Psoas muscle (tissue), 7 donors: ENCODE measurements at regions not wholly inside any gene's neighbourhood (a gene's known extent, or its start where the extent isn't known, plus 50 kb on each side); places are given as distances from the start of the nearest gene placed in this dataset.

Experiments used
- ATAC-seq, 4 donors: fragments of 200-7000 bp; cut with Tn5 transposase; one replicate each; pipeline ENCODE4 v1.9.1; 2020; ENCODE audit warnings: moderate library complexity in 3 of 4, mild to moderate bottlenecking in 2 of 4
- DNase-seq, 2 donors: peaks; one replicate each; pipeline ENCODE4 v3.0.0-alpha.2; 2020
- H3K27ac ChIP-seq: fragments of 200-600 bp; one replicate; pipeline ENCODE4 v1.8.0; 2022
- H3K27me3 ChIP-seq, 3 donors: fragments of 200-600 bp in 1 of 3; one replicate each; pipeline versions ENCODE4 v1.6.1 to v1.8.0; 2013 to 2022; ENCODE audit warnings: low read length in 2 of 3, mild to moderate bottlenecking in 2 of 3, moderate library complexity in 1 of 3; ENCODE audit not compliant: insufficient read depth in 3 of 3
- H3K36me3 ChIP-seq, 2 donors: fragments of 200-600 bp in 1 of 2; one replicate each; pipeline versions ENCODE4 v1.6.1 to v1.8.0; 2013 to 2022; ENCODE audit warnings: low read depth in 1 of 2, mild to moderate bottlenecking in 1 of 2, moderate library complexity in 1 of 2; ENCODE audit not compliant: insufficient read depth in 1 of 2
- H3K4me1 ChIP-seq: fragments of 200-600 bp; one replicate; pipeline ENCODE4 v1.8.0; 2022
- H3K4me3 ChIP-seq: fragments of 200-600 bp; one replicate; pipeline ENCODE4 v1.8.0; 2022; ENCODE audit warnings: mild to moderate bottlenecking
- H3K9me3 ChIP-seq: fragments of 200-600 bp; one replicate; pipeline ENCODE4 v1.8.0; 2022
- CTCF ChIP-seq: fragments of 200-600 bp; IDR thresholded peaks from one replicate; pipeline ENCODE4 v1.8.0; 2022; ENCODE audit warnings: antibody characterized with exemption
- WGBS, 3 donors: extraction: QIAGEN DNeasy Blood & Tissue Kit; methylation state at CpG; one replicate each; pipeline versions ENCODE4 v1.1.6 to v1.1.7; 2013; 5-methylcytosine and 5-hydroxymethylcytosine counted together
- intact Hi-C, 2 donors: fragments of 100-400 bp; cut with DNase I; formaldehyde crosslinking; loops; one replicate each; pipeline versions ENCODE4 v1.11.0 to v1.14.2; 2022
- donor health status: healthy with polysubstance abuse.
- donor health status: DM: no; HTN: no; CAD: no; lungs with moderate emphysema.
- donor health status: Bipolar disorder and iron deficiency.
- donor health status: healthy.
- donor health status: DM: yes; HTN: yes; CAD: no.
- donor health status: DM: no; HTN: no; CAD: no.
- donor health status: DM: yes; HTN: yes; CAD: no.

- no peaks in the 10 kb centered on the region for H3K36me3 ChIP-seq
- H3K4me1 ChIP-seq = no peaks in the 10 kb centered on the region
- no peak overlapping the region for H3K27ac ChIP-seq
- H3K9me3 ChIP-seq = no peaks in the 10 kb centered on the region
- no peaks in the 10 kb centered on the region for H3K27me3 ChIP-seq
- H3K4me3 ChIP-seq = no peak overlapping the region
- DNase-seq (no peak), ATAC-seq (no peak)
- no peak for TF ChIP-seq CTCF
- WGBS, 3 donors = 72 to 84% (median 73%) methylated on average over 3 of the region's 3 CpGs
- intact Hi-C loops = no loop called here
Observed at GRCh38 chr13:34506796-34507195, 435.3 kb upstream of the NBEA start.

DNA sequence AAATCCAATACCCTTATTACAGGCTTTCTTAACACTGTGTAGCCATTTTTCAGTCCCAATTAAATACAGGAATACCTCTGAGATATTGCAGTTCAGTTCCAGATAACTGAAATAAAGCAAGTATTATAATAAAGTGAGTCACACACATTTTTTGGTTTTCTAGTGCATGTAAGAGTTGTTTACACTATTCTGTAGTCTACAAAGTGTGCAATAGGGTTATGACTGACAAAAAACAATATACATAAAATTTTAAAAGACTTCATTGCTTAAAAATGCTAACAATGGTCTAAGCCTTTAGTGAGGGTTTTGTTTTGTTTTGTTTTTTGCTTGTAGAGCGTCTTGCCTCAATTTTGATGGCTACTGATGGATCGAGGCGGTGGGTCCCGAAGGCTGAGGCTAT is 434.4 kb upstream of the NBEA start:
- no peaks in the 10 kb centered on the region for H3K9me3 ChIP-seq
- no peak for TF ChIP-seq CTCF
- no peak for ATAC-seq
- H3K27ac ChIP-seq = no peak overlapping the region
- no peaks in the 10 kb centered on the region for H3K4me1 ChIP-seq
- intact Hi-C loops = no loop called here
- H3K27me3 ChIP-seq = no peaks in the 10 kb centered on the region
- no peak overlapping the region for H3K4me3 ChIP-seq
- DNase-seq = no peak
- H3K36me3 ChIP-seq = no peaks in the 10 kb centered on the region
- WGBS, 3 donors = 92 to 95% (median 94%) methylated on average over 4 of the region's 4 CpGs

GRCh38 chr13:34512817-34513216 is 429.3 kb upstream of the NBEA start:
- H3K27ac ChIP-seq = no peak overlapping the region
- no peak for DNase-seq
- no peaks in the 10 kb centered on the region for H3K4me1 ChIP-seq
- intact Hi-C loops = no loop called here
- H3K27me3 ChIP-seq = no peaks in the 10 kb centered on the region
- WGBS, 3 donors = 57 to 89% (median 83%) methylated on average over 3 of the region's 3 CpGs
- H3K4me3 ChIP-seq = no peak overlapping the region
- H3K9me3 ChIP-seq = no peaks in the 10 kb centered on the region
- no peak for TF ChIP-seq CTCF
- no peaks in the 10 kb centered on the region for H3K36me3 ChIP-seq
- ATAC-seq = no peak

- Histone ChIP-seq H3K4me1 (no peaks in the 10 kb centered on the region), H3K4me3 (no peak overlapping the region), H3K27me3 (no peaks in the 10 kb centered on the region), H3K36me3 (no peaks in the 10 kb centered on the region), H3K9me3 (no peaks in the 10 kb centered on the region), H3K27ac (no peak overlapping the region)
- DNase-seq = no peak
- no peak for TF ChIP-seq CTCF
- WGBS, 3 donors = 63 to 78% (median 65%) methylated on average over 1 of the region's 1 CpG
- no peak for ATAC-seq
- intact Hi-C loops = no loop called here
Observed at GRCh38 chr13:34513526-34513925, 428.5 kb upstream of the NBEA start.

GRCh38 chr13:34515201-34515600 is 426.9 kb upstream of the NBEA start:
- Histone ChIP-seq H3K4me3 (no peak overlapping the region), H3K9me3 (no peaks in the 10 kb centered on the region), H3K27ac (no peak overlapping the region), H3K27me3 (no peaks in the 10 kb centered on the region), H3K36me3 (no peaks in the 10 kb centered on the region), H3K4me1 (no peaks in the 10 kb centered on the region)
- TF ChIP-seq CTCF = no peak
- DNase-seq (no peak), ATAC-seq (no peak)
- 96 to 98% (median 96%) methylated on average over 3 of the region's 3 CpGs for WGBS, 3 donors
- intact Hi-C loops = no loop called here
